Psoas muscle (tissue), 7 donors: ENCODE measurements at regions not wholly inside any gene's neighbourhood (a gene's known extent, or its start where the extent isn't known, plus 50 kb on each side); places are given as distances from the start of the nearest gene placed in this dataset.

ENCODE experiments used
- ATAC-seq, 4 donors: fragments of 200-7000 bp; cut with Tn5 transposase; one replicate each; pipeline ENCODE4 v1.9.1; 2020; ENCODE audit warnings: moderate library complexity in 3 of 4, mild to moderate bottlenecking in 2 of 4
- DNase-seq, 2 donors: peaks; one replicate each; pipeline ENCODE4 v3.0.0-alpha.2; 2020
- H3K27ac ChIP-seq: fragments of 200-600 bp; one replicate; pipeline ENCODE4 v1.8.0; 2022
- H3K27me3 ChIP-seq, 3 donors: fragments of 200-600 bp in 1 of 3; one replicate each; pipeline versions ENCODE4 v1.6.1 to v1.8.0; 2013 to 2022; ENCODE audit warnings: low read length in 2 of 3, mild to moderate bottlenecking in 2 of 3, moderate library complexity in 1 of 3; ENCODE audit not compliant: insufficient read depth in 3 of 3
- H3K36me3 ChIP-seq, 2 donors: fragments of 200-600 bp in 1 of 2; one replicate each; pipeline versions ENCODE4 v1.6.1 to v1.8.0; 2013 to 2022; ENCODE audit warnings: low read depth in 1 of 2, mild to moderate bottlenecking in 1 of 2, moderate library complexity in 1 of 2; ENCODE audit not compliant: insufficient read depth in 1 of 2
- H3K4me1 ChIP-seq: fragments of 200-600 bp; one replicate; pipeline ENCODE4 v1.8.0; 2022
- H3K4me3 ChIP-seq: fragments of 200-600 bp; one replicate; pipeline ENCODE4 v1.8.0; 2022; ENCODE audit warnings: mild to moderate bottlenecking
- H3K9me3 ChIP-seq: fragments of 200-600 bp; one replicate; pipeline ENCODE4 v1.8.0; 2022
- WGBS, 3 donors: extraction: QIAGEN DNeasy Blood & Tissue Kit; methylation state at CpG; one replicate each; pipeline versions ENCODE4 v1.1.6 to v1.1.7; 2013; 5-methylcytosine and 5-hydroxymethylcytosine counted together
- intact Hi-C, 2 donors: fragments of 100-400 bp; cut with DNase I; formaldehyde crosslinking; loops; one replicate each; pipeline versions ENCODE4 v1.11.0 to v1.14.2; 2022
- TF ChIP-seq, protein P1 (sequence below): fragments of 200-600 bp; IDR thresholded peaks from one replicate; pipeline ENCODE4 v1.8.0; 2022; ENCODE audit warnings: antibody characterized with exemption
- donor health status: healthy with polysubstance abuse.
- donor health status: DM: no; HTN: no; CAD: no; lungs with moderate emphysema.
- donor health status: Bipolar disorder and iron deficiency.
- donor health status: healthy.
- donor health status: DM: yes; HTN: yes; CAD: no.
- donor health status: DM: no; HTN: no; CAD: no.
- donor health status: DM: yes; HTN: yes; CAD: no.

DNA sequence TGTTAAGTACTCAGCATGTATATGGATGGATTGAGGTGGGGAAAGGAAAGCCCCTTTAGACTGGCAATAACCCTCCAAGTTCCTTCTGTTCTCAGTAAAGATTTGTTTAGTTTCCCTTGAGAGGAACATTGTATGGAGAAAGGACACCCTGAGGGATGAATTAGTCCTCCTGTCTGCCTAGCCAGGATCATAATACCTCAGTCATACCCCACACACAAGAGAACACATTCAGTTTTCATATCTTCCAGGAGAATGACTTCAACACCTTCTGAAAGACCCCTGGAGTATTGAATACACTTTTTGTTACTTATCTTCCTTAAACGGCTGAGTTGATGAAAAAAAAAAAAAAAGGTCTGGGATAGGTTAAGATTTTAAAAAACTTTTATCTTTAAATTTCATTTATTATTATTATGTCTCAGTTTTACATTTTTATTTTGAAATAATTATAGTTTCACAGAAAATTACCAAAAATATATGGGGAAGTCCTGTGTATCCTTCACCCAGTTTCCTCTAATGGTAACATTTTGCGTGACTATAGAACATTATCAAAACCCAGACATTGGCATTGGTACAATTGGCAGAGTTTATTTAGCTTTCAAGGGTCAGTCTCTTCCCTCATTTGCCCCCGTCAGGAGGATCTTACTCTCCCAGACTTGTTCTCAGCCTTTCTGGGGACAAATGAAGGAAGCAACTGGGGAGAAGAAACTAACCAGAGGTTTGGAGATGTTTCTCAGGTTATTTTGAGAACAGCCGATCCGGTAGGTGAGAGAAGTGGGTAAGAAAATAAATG lies 88.0 kb downstream of the ACTBL2 start:
- ATAC-seq, result no peak

DNA sequence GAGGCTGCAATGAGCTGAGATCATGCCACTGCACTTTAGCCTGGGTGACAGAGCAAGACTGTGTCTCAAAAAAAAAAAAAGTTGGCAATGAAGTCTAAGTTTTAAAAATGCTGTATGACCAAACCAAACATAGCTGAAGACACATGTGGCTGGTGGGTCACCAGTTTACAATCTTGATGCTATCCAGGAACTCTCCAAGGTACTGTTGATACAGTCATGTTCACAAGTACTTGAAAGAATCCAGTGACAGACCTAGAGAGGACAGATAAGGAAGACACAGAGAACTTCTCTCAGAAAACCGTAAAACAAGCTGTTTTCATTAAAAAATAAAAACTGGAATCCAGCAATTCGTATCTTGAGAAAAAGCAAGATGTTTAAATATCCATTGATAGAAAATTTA lies 95.7 kb downstream of the ACTBL2 start:
- no peaks in the 10 kb centered on the region for H3K27me3 ChIP-seq
- no peak overlapping the region for H3K4me3 ChIP-seq
- intact Hi-C loops, result no loop called here
- ATAC-seq (no peak), DNase-seq (no peak)
- H3K4me1 ChIP-seq, result no peaks in the 10 kb centered on the region
- H3K9me3 ChIP-seq, result peaks cover 8% of the 10 kb centered on the region
- 79% methylated on average over 2 of the region's 2 CpGs for WGBS, 3 donors
- TF ChIP-seq, protein P1, sequence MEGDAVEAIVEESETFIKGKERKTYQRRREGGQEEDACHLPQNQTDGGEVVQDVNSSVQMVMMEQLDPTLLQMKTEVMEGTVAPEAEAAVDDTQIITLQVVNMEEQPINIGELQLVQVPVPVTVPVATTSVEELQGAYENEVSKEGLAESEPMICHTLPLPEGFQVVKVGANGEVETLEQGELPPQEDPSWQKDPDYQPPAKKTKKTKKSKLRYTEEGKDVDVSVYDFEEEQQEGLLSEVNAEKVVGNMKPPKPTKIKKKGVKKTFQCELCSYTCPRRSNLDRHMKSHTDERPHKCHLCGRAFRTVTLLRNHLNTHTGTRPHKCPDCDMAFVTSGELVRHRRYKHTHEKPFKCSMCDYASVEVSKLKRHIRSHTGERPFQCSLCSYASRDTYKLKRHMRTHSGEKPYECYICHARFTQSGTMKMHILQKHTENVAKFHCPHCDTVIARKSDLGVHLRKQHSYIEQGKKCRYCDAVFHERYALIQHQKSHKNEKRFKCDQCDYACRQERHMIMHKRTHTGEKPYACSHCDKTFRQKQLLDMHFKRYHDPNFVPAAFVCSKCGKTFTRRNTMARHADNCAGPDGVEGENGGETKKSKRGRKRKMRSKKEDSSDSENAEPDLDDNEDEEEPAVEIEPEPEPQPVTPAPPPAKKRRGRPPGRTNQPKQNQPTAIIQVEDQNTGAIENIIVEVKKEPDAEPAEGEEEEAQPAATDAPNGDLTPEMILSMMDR, result no peak
- H3K36me3 ChIP-seq, result no peaks in the 10 kb centered on the region
- H3K27ac ChIP-seq, result no peak overlapping the region

More for the DNA sequence above, 88.0 kb downstream of the ACTBL2 start:
- intact Hi-C loops, result no loop called here
- WGBS, 3 donors, result 75 to 84% (median 76%) methylated on average over 5 of the region's 5 CpGs
- no peaks in the 10 kb centered on the region for H3K27me3 ChIP-seq
- H3K4me3 ChIP-seq, result no peak overlapping the region
- no peak overlapping the region for H3K27ac ChIP-seq
- no peaks in the 10 kb centered on the region for H3K36me3 ChIP-seq
- TF ChIP-seq, protein P1, result no peak
- DNase-seq, result no peak
- H3K4me1 ChIP-seq, result no peaks in the 10 kb centered on the region
- peaks cover 5% of the 10 kb centered on the region for H3K9me3 ChIP-seq

DNA sequence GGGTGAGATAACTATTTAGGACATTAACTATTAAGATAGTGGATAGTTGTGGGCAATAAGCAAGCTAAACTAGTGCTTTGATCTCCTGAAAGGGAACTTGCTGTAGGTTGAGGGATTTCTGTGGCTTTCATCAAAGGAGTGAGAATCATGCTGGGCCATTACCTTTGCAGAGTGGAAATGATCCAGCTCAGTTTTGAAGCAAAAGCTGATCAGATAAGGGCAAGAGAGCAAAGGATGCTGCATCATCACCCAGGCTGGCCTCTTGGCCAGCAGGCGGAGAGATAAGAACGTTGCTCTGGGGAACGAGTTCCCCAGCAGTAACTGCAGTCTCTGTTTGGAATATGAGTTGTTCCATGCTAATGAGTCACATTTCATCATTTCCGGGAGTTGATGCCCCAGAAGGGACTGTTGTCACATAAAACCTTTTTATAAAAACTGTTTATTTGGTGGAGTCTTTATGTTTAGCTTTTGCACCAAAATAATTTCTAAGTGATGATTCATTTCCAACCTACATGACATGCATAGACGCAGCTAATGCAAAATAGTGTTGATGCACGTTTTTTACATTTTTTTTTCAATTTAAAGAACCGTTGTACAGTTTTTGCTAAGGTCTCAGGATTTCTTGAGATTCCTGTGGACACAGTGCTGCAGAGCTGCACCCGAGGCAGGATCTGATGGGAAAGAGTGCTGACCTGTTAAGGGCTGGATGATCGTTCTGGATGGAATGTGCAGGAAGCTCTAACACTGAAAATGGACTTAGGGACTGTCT lies 99.3 kb downstream of the ACTBL2 start:
- no peaks in the 10 kb centered on the region for H3K9me3 ChIP-seq
- no peaks in the 10 kb centered on the region for H3K36me3 ChIP-seq
- ATAC-seq, result no peak
- WGBS, 3 donors, result 37 to 41% (median 39%) methylated on average over 9 of the region's 9 CpGs
- intact Hi-C loops, result no loop called here
- H3K27ac ChIP-seq, result no peak overlapping the region
- no peaks in the 10 kb centered on the region for H3K27me3 ChIP-seq
- TF ChIP-seq, protein P1, result no peak
- no peak for DNase-seq
- no peak overlapping the region for H3K4me3 ChIP-seq
- H3K4me1 ChIP-seq, result no peaks in the 10 kb centered on the region

DNA sequence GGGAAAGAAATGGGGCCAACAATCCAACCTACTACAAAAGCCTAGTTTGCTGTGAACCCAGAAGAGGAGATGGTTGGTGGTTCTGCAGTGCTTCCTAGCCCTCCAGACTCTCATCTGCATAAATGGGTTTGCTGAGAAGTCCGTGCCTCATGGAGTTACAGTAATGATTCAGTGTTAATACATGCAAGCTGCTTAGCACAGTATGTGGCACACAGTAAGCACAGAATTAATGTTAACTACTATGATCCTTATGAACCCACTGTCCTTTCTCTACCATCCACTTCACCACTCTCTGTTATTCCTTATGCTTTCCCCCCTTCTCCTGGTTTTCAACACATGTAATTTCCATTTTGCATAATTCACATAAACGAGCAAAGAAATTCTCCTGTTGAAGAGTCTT lies 100.0 kb downstream of the ACTBL2 start:
- intact Hi-C loops, result no loop called here
- no peak overlapping the region for H3K27ac ChIP-seq
- ATAC-seq (no peak), DNase-seq (no peak)
- no peaks in the 10 kb centered on the region for H3K9me3 ChIP-seq
- H3K4me3 ChIP-seq, result no peak overlapping the region
- 74 to 78% (median 74%) methylated on average over 2 of the region's 2 CpGs for WGBS, 3 donors
- H3K27me3 ChIP-seq, result no peaks in the 10 kb centered on the region
- H3K4me1 ChIP-seq, result no peaks in the 10 kb centered on the region
- TF ChIP-seq, protein P1, result no peak
- H3K36me3 ChIP-seq, result no peaks in the 10 kb centered on the region
